ENCODE measurements at regions not wholly inside any gene's neighbourhood (a gene's known extent, or its start where the extent isn't known, plus 50 kb on each side); places are given as distances from the start of the nearest gene placed in this dataset.

DNA sequence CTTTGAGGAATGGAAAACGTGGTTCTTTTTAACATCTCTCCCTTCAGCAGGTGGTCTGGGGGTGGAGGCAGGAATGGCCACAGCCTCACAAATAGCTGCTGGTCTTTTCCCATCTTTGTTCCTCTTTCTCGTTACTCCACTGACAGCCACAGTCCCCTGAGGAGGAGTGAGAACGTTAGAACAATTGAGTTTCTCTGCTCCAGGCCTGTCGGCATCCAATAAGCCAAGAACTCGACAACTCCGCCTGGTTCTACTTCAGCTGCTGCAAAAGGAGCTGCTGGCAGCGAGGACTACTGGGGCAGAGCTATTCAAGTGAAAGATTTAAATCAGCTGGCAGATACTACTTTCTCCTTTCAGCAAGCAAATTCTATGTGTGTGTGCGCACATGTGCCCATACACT is 169.5 kb upstream of the GALNT2 start:
- ATAC-seq (ENCODE audit: low read depth): no peak
- TF ChIP-seq, protein P1, sequence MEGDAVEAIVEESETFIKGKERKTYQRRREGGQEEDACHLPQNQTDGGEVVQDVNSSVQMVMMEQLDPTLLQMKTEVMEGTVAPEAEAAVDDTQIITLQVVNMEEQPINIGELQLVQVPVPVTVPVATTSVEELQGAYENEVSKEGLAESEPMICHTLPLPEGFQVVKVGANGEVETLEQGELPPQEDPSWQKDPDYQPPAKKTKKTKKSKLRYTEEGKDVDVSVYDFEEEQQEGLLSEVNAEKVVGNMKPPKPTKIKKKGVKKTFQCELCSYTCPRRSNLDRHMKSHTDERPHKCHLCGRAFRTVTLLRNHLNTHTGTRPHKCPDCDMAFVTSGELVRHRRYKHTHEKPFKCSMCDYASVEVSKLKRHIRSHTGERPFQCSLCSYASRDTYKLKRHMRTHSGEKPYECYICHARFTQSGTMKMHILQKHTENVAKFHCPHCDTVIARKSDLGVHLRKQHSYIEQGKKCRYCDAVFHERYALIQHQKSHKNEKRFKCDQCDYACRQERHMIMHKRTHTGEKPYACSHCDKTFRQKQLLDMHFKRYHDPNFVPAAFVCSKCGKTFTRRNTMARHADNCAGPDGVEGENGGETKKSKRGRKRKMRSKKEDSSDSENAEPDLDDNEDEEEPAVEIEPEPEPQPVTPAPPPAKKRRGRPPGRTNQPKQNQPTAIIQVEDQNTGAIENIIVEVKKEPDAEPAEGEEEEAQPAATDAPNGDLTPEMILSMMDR (IDR thresholded peaks at IDR 0.05; ENCODE audit: poor library complexity, severe bottlenecking): no peak
- H3K4me3 ChIP-seq (ENCODE audit: severe bottlenecking): no peak overlapping the region
- H3K4me1 ChIP-seq (ENCODE audit: insufficient read depth, poor library complexity, severe bottlenecking): no peaks in the 10 kb centered on the region
- H3K36me3 ChIP-seq (ENCODE audit: low read depth): no peaks in the 10 kb centered on the region
- no peak overlapping the region for H3K27ac ChIP-seq (ENCODE audit: poor library complexity, severe bottlenecking)
- H3K9me3 ChIP-seq (ENCODE audit: severe bottlenecking): no peaks in the 10 kb centered on the region
- no peak for DNase-seq (ENCODE audit: low spot score)
- H3K27me3 ChIP-seq (ENCODE audit: insufficient read depth, poor library complexity, severe bottlenecking): no peaks in the 10 kb centered on the region

DNA sequence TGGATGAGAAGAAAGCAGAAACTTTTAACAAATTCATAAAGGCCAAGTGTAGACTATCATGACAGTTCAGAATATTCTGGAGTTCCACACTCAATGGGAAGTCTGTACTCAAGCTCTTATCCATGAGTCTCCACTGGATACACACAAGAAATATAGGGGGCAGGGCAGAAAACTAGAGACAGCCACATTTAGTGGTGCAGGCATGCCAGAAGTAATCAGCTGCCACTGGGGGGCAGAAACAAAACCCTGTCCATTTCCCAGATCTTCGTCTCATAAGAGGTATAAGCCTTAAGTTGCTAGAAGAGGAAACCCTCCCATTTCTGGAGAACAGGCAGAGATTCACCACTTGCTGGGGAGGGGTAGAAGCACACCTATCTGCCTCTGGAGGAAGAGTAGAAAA is 166.8 kb upstream of the GALNT2 start:
- TF ChIP-seq, protein P1 (IDR thresholded peaks at IDR 0.05; ENCODE audit: poor library complexity, severe bottlenecking): no peak
- Histone ChIP-seq H3K36me3 (ENCODE audit: low read depth) (no peaks in the 10 kb centered on the region), H3K9me3 (ENCODE audit: severe bottlenecking) (no peaks in the 10 kb centered on the region), H3K4me1 (ENCODE audit: insufficient read depth, poor library complexity, severe bottlenecking) (no peaks in the 10 kb centered on the region), H3K4me3 (ENCODE audit: severe bottlenecking) (no peak overlapping the region), H3K27ac (ENCODE audit: poor library complexity, severe bottlenecking) (no peak overlapping the region), H3K27me3 (ENCODE audit: insufficient read depth, poor library complexity, severe bottlenecking) (no peaks in the 10 kb centered on the region)
- no peak for DNase-seq (ENCODE audit: low spot score)
- ATAC-seq (ENCODE audit: low read depth): no peak

DNA sequence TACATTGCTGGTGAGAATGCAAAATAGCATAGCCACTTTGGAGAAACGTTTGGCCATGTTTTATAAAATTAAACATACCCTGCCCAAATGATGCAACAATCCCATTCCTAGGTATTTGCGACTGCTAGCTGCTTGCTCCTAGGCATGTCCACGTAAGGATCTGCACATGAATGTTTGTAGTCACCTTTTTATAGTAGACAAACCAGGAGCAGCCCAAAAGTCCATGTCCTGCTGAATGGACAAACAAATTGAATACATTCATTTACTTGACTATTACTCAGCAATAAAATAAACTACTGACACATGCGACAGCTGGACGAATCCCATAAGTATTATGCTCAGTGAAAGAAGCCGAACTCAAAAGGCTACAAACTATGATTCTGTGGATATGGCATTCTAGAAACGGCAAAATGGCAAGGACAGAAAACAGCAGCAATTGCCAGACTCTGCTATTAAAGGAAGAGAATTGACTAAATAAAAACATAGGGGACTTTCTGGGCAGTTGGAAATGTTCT is 161.9 kb upstream of the GALNT2 start:
- TF ChIP-seq, protein P1 (IDR thresholded peaks at IDR 0.05; ENCODE audit: poor library complexity, severe bottlenecking): no peak
- no peaks in the 10 kb centered on the region for H3K4me1 ChIP-seq (ENCODE audit: insufficient read depth, poor library complexity, severe bottlenecking)
- DNase-seq (ENCODE audit: low spot score) (no peak), ATAC-seq (ENCODE audit: low read depth) (no peak)
- H3K4me3 ChIP-seq (ENCODE audit: severe bottlenecking): no peak overlapping the region
- no peak overlapping the region for H3K27ac ChIP-seq (ENCODE audit: poor library complexity, severe bottlenecking)
- H3K27me3 ChIP-seq (ENCODE audit: insufficient read depth, poor library complexity, severe bottlenecking): no peaks in the 10 kb centered on the region
- no peaks in the 10 kb centered on the region for H3K36me3 ChIP-seq (ENCODE audit: low read depth)
- H3K9me3 ChIP-seq (ENCODE audit: severe bottlenecking): no peaks in the 10 kb centered on the region

GRCh38 chr1:229905652-229906051 is 161.4 kb upstream of the GALNT2 start:
- H3K27ac ChIP-seq (ENCODE audit: poor library complexity, severe bottlenecking): no peak overlapping the region
- no peak for ATAC-seq (ENCODE audit: low read depth)
- DNase-seq (ENCODE audit: low spot score): no peak

More at GRCh38 chr1:229905652-229906051, 161.4 kb upstream of the GALNT2 start:
- Histone ChIP-seq H3K9me3 (ENCODE audit: severe bottlenecking) (no peaks in the 10 kb centered on the region), H3K4me1 (ENCODE audit: insufficient read depth, poor library complexity, severe bottlenecking) (no peaks in the 10 kb centered on the region), H3K4me3 (ENCODE audit: severe bottlenecking) (no peak overlapping the region), H3K36me3 (ENCODE audit: low read depth) (no peaks in the 10 kb centered on the region), H3K27me3 (ENCODE audit: insufficient read depth, poor library complexity, severe bottlenecking) (no peaks in the 10 kb centered on the region)
- TF ChIP-seq, protein P1 (IDR thresholded peaks at IDR 0.05; ENCODE audit: poor library complexity, severe bottlenecking): no peak
